SH-SY5Y (cell line): ENCODE measurements at regions not wholly inside any gene's neighbourhood (a gene's known extent, or its start where the extent isn't known, plus 50 kb on each side); places are given as distances from the start of the nearest gene placed in this dataset.

Source experiments
- GATA2 ChIP-seq: IDR thresholded peaks from 2 replicates; pipeline ENCODE4 v1.6.1; 2011; ENCODE audit warnings: mild to moderate bottlenecking, low read depth, low read length
- GATA3 ChIP-seq: IDR thresholded peaks from 2 replicates; pipeline ENCODE4 v1.6.1; 2011; ENCODE audit warnings: low read depth, mild to moderate bottlenecking, low read length, moderate library complexity

GRCh38 chr3:182592747-182593146 lies 200.6 kb upstream of the ATP11B start:
- TF ChIP-seq GATA3 (no peak), GATA2 (no peak)
